H1 (cell line): ENCODE measurements at regions not wholly inside any gene's neighbourhood (a gene's known extent, or its start where the extent isn't known, plus 50 kb on each side); places are given as distances from the start of the nearest gene placed in this dataset.

Source experiments
- CTCF ChIA-PET: fragments of 300-600 bp; sonication (Branson Sonifier 250); formaldehyde crosslinking; loops from one replicate; lab custom pipeline; 2021; ENCODE audit not compliant: partially characterized antibody; lab: Charles Lee
- POLR2A ChIA-PET: fragments of 300-600 bp; sonication (Branson Sonifier 250); formaldehyde crosslinking; loops from one replicate; lab custom pipeline; 2021; ENCODE audit warnings: inconsistent platforms; ENCODE audit not compliant: partially characterized antibody; lab: Charles Lee
- DNase-seq, 2 experiments: peaks; one replicate each; pipeline versions ENCODE4 v3.0.0 to v3.0.0-alpha.2; 2010 to 2022; ENCODE audit warnings: low spot score in 2 of 2, low read depth in 1 of 2, mixed read lengths in 1 of 2
- FAIRE-seq: peaks from 2 replicates; lab custom pipeline; 2011; peaks lifted over from hg19 to GRCh38; lab: Jason Lieb, UNC
- H2AFZ ChIP-seq: 2 replicates; pipeline ENCODE4 v1.8.1; 2012; ENCODE audit warnings: low read length, inconsistent platforms
- H2AK5ac ChIP-seq: 2 replicates; pipeline ENCODE4 v1.6.1; 2013; ENCODE audit warnings: low read depth, low read length
- H2BK120ac ChIP-seq: replicated peaks from 2 replicates; pipeline ENCODE3; 2013; ENCODE audit warnings: low read depth, low read length, inconsistent platforms
- H2BK12ac ChIP-seq: 2 replicates; pipeline ENCODE4 v1.6.1; 2013; ENCODE audit warnings: low read depth, low read length
- H2BK15ac ChIP-seq: 2 replicates; pipeline ENCODE4 v1.6.1; 2013; ENCODE audit warnings: low read length
- H2BK20ac ChIP-seq: 2 replicates; pipeline ENCODE4 v1.6.1; 2013; ENCODE audit warnings: low read length
- H2BK5ac ChIP-seq: 2 replicates; pipeline ENCODE4 v1.6.1; 2013; ENCODE audit warnings: low read depth, low read length
- H3K14ac ChIP-seq: 2 replicates; pipeline ENCODE4 v1.6.1; 2013; ENCODE audit warnings: inconsistent platforms; ENCODE audit not compliant: insufficient read length
- H3K18ac ChIP-seq: 2 replicates; pipeline ENCODE4 v1.6.1; 2013; ENCODE audit warnings: low read length; ENCODE audit errors: extremely low read depth
- H3K23ac ChIP-seq: 2 replicates; pipeline ENCODE4 v1.6.1; 2013; ENCODE audit warnings: inconsistent platforms; ENCODE audit not compliant: insufficient read length
- H3K23me2 ChIP-seq: 2 replicates; pipeline ENCODE4 v1.6.1; 2013; ENCODE audit warnings: low read depth, low read length
- H3K27ac ChIP-seq: 2 replicates; pipeline ENCODE4 v1.6.1; 2011; ENCODE audit warnings: low read depth, low read length, inconsistent platforms
- H3K27me3 ChIP-seq, 4 experiments: replicated peaks in 1 of 4; 1 replicate in 1 of 4; 2 replicates in 3 of 4; pipeline versions ENCODE4 v1.6.1 to v1.8.1; 2011 to 2013; ENCODE audit warnings: low read length in 3 of 4, mild to moderate bottlenecking in 3 of 4, inconsistent platforms in 2 of 4, mixed read lengths in 2 of 4, moderate library complexity in 1 of 4; ENCODE audit not compliant: control insufficient read depth in 3 of 4, insufficient read depth in 3 of 4; ENCODE audit errors: extremely low read depth in 1 of 4
- H3K36me3 ChIP-seq, 4 experiments: 2 replicates each; pipeline versions ENCODE4 v1.6.1 to v1.8.1; 2011 to 2013; ENCODE audit warnings: mild to moderate bottlenecking in 4 of 4, low read length in 3 of 4, moderate library complexity in 2 of 4, control low read depth in 1 of 4, inconsistent platforms in 1 of 4; ENCODE audit not compliant: insufficient read depth in 4 of 4, control insufficient read depth in 2 of 4
- H3K4ac ChIP-seq: replicated peaks from 2 replicates; pipeline ENCODE3; 2013; ENCODE audit warnings: low read length, low read depth, mixed read lengths, inconsistent platforms; ENCODE audit not compliant: insufficient read length
- H3K4me1 ChIP-seq, 4 experiments: replicated peaks in 1 of 4; 1 replicate in 1 of 4; 2 replicates in 3 of 4; pipeline versions ENCODE4 v1.6.1 to v1.8.1; 2011 to 2013; ENCODE audit warnings: low read length in 3 of 4, inconsistent platforms in 2 of 4, mixed read lengths in 1 of 4; ENCODE audit not compliant: insufficient read depth in 4 of 4, control insufficient read depth in 3 of 4
- H3K4me2 ChIP-seq, 2 experiments: 2 replicates each; pipeline versions ENCODE4 v1.6.1 to v1.8.1; 2011 to 2013; ENCODE audit warnings: low read depth in 2 of 2, low read length in 2 of 2, control low read depth in 1 of 2, inconsistent platforms in 1 of 2, mild to moderate bottlenecking in 1 of 2; ENCODE audit not compliant: insufficient read depth in 1 of 2
- H3K4me3 ChIP-seq, 4 experiments: fragments of 200-600, 300-600 bp in 1 of 4; sonication (generic), shearing (Covaris generic), sonication (Bioruptor Twin) in 1 of 4; 2 replicates each; pipeline versions ENCODE4 v1.5.1 to v1.8.1; 2011 to 2016; ENCODE audit warnings: low read length in 4 of 4, low read depth in 3 of 4, control low read depth in 2 of 4, inconsistent platforms in 2 of 4, mild to moderate bottlenecking in 2 of 4, mixed read lengths in 1 of 4, moderate library complexity in 1 of 4; ENCODE audit not compliant: insufficient read depth in 2 of 4; ENCODE audit errors: extremely low read depth in 1 of 4
- H3K56ac ChIP-seq: replicated peaks from 2 replicates; pipeline ENCODE3; 2013; ENCODE audit warnings: low read depth, mild to moderate bottlenecking, mixed read lengths, low read length, inconsistent platforms; ENCODE audit not compliant: insufficient read length
- H3K79me1 ChIP-seq: 2 replicates; pipeline ENCODE4 v1.6.1; 2013; ENCODE audit warnings: low read depth, low read length, control low read depth
- H3K79me2 ChIP-seq, 2 experiments: 2 replicates each; pipeline versions ENCODE4 v1.6.1 to v1.8.1; 2012 to 2013; ENCODE audit warnings: low read length in 2 of 2, mild to moderate bottlenecking in 2 of 2, inconsistent platforms in 1 of 2; ENCODE audit not compliant: insufficient read depth in 2 of 2, control insufficient read depth in 1 of 2
- H3K9ac ChIP-seq, 4 experiments: replicated peaks in 1 of 4; 1 replicate in 1 of 4; 2 replicates in 3 of 4; pipeline versions ENCODE4 v1.6.1 to v1.8.1; 2011 to 2013; ENCODE audit warnings: low read depth in 3 of 4, low read length in 3 of 4, control low read depth in 2 of 4, mild to moderate bottlenecking in 2 of 4, moderate library complexity in 2 of 4, inconsistent platforms in 1 of 4; ENCODE audit errors: extremely low read depth in 1 of 4
- H3K9me3 ChIP-seq, 2 experiments: 2 replicates each; pipeline versions ENCODE4 v1.6.1 to v1.8.1; 2012 to 2013; ENCODE audit warnings: mild to moderate bottlenecking in 2 of 2, moderate library complexity in 2 of 2, control low read depth in 1 of 2, inconsistent platforms in 1 of 2, low read depth in 1 of 2, low read length in 1 of 2, mixed read lengths in 1 of 2; ENCODE audit not compliant: insufficient read depth in 2 of 2
- H4K20me1 ChIP-seq, 2 experiments: replicated peaks in 1 of 2; 2 replicates each; pipeline versions ENCODE3 to v1.8.1; 2011 to 2013; ENCODE audit warnings: inconsistent platforms in 2 of 2, low read length in 2 of 2, mild to moderate bottlenecking in 1 of 2; ENCODE audit not compliant: insufficient read depth in 2 of 2, control insufficient read depth in 1 of 2
- H4K5ac ChIP-seq: 2 replicates; pipeline ENCODE4 v1.6.1; 2013; ENCODE audit warnings: low read length, low read depth, mixed read lengths, inconsistent platforms; ENCODE audit not compliant: insufficient read length
- H4K8ac ChIP-seq: 2 replicates; pipeline ENCODE4 v1.8.0; 2013; ENCODE audit warnings: mild to moderate bottlenecking, moderate library complexity, low read length, inconsistent platforms; ENCODE audit not compliant: insufficient read depth; ENCODE audit errors: extremely low read depth
- H4K91ac ChIP-seq: replicated peaks from 2 replicates; pipeline ENCODE3; 2013; ENCODE audit warnings: low read length, mixed read lengths, inconsistent platforms; ENCODE audit not compliant: insufficient read length
- BCL11A ChIP-seq, 2 experiments: IDR thresholded peaks; one replicate each; pipeline ENCODE4 v1.6.1; 2011; ENCODE audit warnings: low read depth in 2 of 2, low read length in 2 of 2, mild to moderate bottlenecking in 2 of 2
- BRCA1 ChIP-seq: IDR thresholded peaks from 2 replicates; pipeline ENCODE4 v1.6.1; 2012; ENCODE audit warnings: low read depth, low read length, improper control_type of control experiment
- EZH2 ChIP-seq: fragments of 200-600 bp; sonication (generic); IDR thresholded peaks from 2 replicates; pipeline ENCODE4 v1.7.1; 2012; ENCODE audit warnings: low read depth, mild to moderate bottlenecking, moderate library complexity, low read length, inconsistent platforms; ENCODE audit not compliant: severe bottlenecking
- JUND ChIP-seq: IDR thresholded peaks from 2 replicates; pipeline ENCODE4 v1.6.1; 2011; ENCODE audit warnings: mild to moderate bottlenecking, improper control_type of control experiment, low read length
- POLR2AphosphoS5 ChIP-seq: IDR thresholded peaks from 2 replicates; pipeline ENCODE4 v1.6.1; 2011; ENCODE audit warnings: low read depth, low read length
- SAP30 ChIP-seq: fragments of 300-600 bp; sonication (generic); IDR thresholded peaks from 2 replicates; pipeline ENCODE4 v1.7.1; 2012; ENCODE audit warnings: low read length, moderate library complexity, mild to moderate bottlenecking, inconsistent platforms; ENCODE audit not compliant: insufficient read depth, insufficient replicate concordance
- SIRT6 ChIP-seq: IDR thresholded peaks from one replicate; pipeline ENCODE4 v1.7.1; 2012; ENCODE audit warnings: low read length, inconsistent platforms
- SP1 ChIP-seq: IDR thresholded peaks from 2 replicates; pipeline ENCODE4 v1.6.1; 2011; ENCODE audit warnings: low read depth, low read length
- SP2 ChIP-seq: IDR thresholded peaks from 2 replicates; pipeline ENCODE4 v1.6.1; 2012; ENCODE audit warnings: mild to moderate bottlenecking, low read length, inconsistent platforms
- SP4 ChIP-seq: IDR thresholded peaks from 2 replicates; pipeline ENCODE4 v1.6.1; 2012; ENCODE audit warnings: low read length, inconsistent platforms
- TF ChIP-seq, protein P1 (sequence below): IDR thresholded peaks from 2 replicates; pipeline ENCODE4 v1.6.1; 2012; ENCODE audit warnings: inconsistent platforms

DNA sequence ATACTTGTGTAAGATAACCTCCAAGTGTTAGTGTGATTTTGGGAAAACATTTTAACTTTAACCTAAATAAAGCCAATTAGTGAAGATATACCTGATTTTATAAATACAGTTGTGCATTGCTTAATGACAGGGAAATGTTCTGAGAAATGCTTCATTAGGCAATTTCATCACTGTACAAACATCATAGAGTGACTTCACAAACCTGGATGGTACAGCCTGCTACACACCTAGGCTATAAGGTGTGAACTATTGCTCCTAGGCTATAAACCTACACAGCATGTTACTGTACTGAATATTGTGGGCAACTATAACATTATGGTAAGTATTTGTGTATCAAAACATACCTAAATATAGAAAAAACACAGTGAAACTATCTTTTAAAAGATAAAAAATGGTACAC is 166.8 kb upstream of the TARS1 start:
- H3K18ac ChIP-seq = no peak overlapping the region
- no peak overlapping the region for H4K8ac ChIP-seq
- no peaks in the 10 kb centered on the region for H3K36me3 ChIP-seq
- H3K4me1 ChIP-seq = no peaks in the 10 kb centered on the region
- no peak overlapping the region for H3K56ac ChIP-seq
- no peak overlapping the region for H4K91ac ChIP-seq
- H2AK5ac ChIP-seq = no peak overlapping the region
- H3K4ac ChIP-seq = no peak overlapping the region
- no peaks in the 10 kb centered on the region for H3K9me3 ChIP-seq
- CTCF ChIA-PET = no interaction called here
- H3K23ac ChIP-seq = no peak overlapping the region
- H3K27me3 ChIP-seq = no peaks in the 10 kb centered on the region
- no peak overlapping the region for H3K14ac ChIP-seq
- H4K5ac ChIP-seq = no peak overlapping the region
- H2BK20ac ChIP-seq = no peak overlapping the region
- H3K4me3 ChIP-seq = no peak overlapping the region
- H3K23me2 ChIP-seq = no peaks in the 10 kb centered on the region
- H2BK120ac ChIP-seq = no peak overlapping the region
- POLR2A ChIA-PET = no interaction called here
- H3K79me2 ChIP-seq = no peaks in the 10 kb centered on the region
- H2BK5ac ChIP-seq = no peak overlapping the region
- no peaks in the 10 kb centered on the region for H4K20me1 ChIP-seq
- no peak overlapping the region for H3K27ac ChIP-seq
- H2BK12ac ChIP-seq = no peak overlapping the region
- TF ChIP-seq JUND = no peak
- no peak for TF ChIP-seq BCL11A (IDR thresholded peaks at IDR 0.05; ENCODE audit: low read depth in 2 of 2, low read length in 2 of 2)
- no peak for TF ChIP-seq SP4
- no peak for TF ChIP-seq POLR2AphosphoS5
- TF ChIP-seq EZH2 = no peak
- no peak for TF ChIP-seq SP2
- no peak for TF ChIP-seq SIRT6
- TF ChIP-seq BRCA1 = no peak
- TF ChIP-seq SP1 = no peak
- TF ChIP-seq SAP30 = no peak
- TF ChIP-seq, protein P1, sequence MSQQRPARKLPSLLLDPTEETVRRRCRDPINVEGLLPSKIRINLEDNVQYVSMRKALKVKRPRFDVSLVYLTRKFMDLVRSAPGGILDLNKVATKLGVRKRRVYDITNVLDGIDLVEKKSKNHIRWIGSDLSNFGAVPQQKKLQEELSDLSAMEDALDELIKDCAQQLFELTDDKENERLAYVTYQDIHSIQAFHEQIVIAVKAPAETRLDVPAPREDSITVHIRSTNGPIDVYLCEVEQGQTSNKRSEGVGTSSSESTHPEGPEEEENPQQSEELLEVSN = no peak
- H2AFZ ChIP-seq = no peak overlapping the region
- DNase-seq (no peak), FAIRE-seq (no peak)
- no peaks in the 10 kb centered on the region for H3K79me1 ChIP-seq
- peak overlapping the region in 1 of 4 experiments; percentile 8; a peak in 1 of 7 replicates for H3K9ac ChIP-seq
- H3K4me2 ChIP-seq = no peak overlapping the region
- no peak overlapping the region for H2BK15ac ChIP-seq
